HL-60 (cell line): ENCODE measurements at regions not wholly inside any gene's neighbourhood (a gene's known extent, or its start where the extent isn't known, plus 50 kb on each side); places are given as distances from the start of the nearest gene placed in this dataset.

Experiments
- CTCF ChIP-seq: IDR thresholded peaks from one replicate; pipeline ENCODE4 v1.5.1; 2011; ENCODE audit warnings: low read length, control low read depth, inconsistent platforms; ENCODE audit not compliant: insufficient read depth
- GABPA ChIP-seq: IDR thresholded peaks from 2 replicates; pipeline ENCODE4 v1.6.1; 2012; ENCODE audit warnings: low read depth
- POLR2AphosphoS5 ChIP-seq: IDR thresholded peaks from 2 replicates; pipeline ENCODE4 v1.6.1; 2012; ENCODE audit warnings: low read depth
- REST ChIP-seq: IDR thresholded peaks from 2 replicates; pipeline ENCODE4 v1.6.1; 2012; ENCODE audit warnings: low read depth; ENCODE audit not compliant: insufficient replicate concordance
- SPI1 ChIP-seq: IDR thresholded peaks from 2 replicates; pipeline ENCODE4 v1.6.1; 2012; ENCODE audit warnings: low read depth, mild to moderate bottlenecking, borderline replicate concordance

GRCh38 chr4:14066979-14067378, 439.5 kb upstream of the BOD1L1 start:
- TF ChIP-seq CTCF, result no peak
- no peak for TF ChIP-seq POLR2AphosphoS5
- TF ChIP-seq REST, result no peak
- TF ChIP-seq SPI1, result no peak
- TF ChIP-seq GABPA, result no peak
